Stimulated activated CD4-positive, alpha-beta T cell treated with anti-CD3 and anti-CD28 coated beads, Interleukin-4, amount 100 ng/mL, for 1 hour (primary cell): ENCODE measurements at regions not wholly inside any gene's neighbourhood (a gene's known extent, or its start where the extent isn't known, plus 50 kb on each side); places are given as distances from the start of the nearest gene placed in this dataset.

ENCODE experiments used
- DNase-seq: peaks from one replicate; pipeline ENCODE4 v3.0.0-alpha.2; 2020

DNA sequence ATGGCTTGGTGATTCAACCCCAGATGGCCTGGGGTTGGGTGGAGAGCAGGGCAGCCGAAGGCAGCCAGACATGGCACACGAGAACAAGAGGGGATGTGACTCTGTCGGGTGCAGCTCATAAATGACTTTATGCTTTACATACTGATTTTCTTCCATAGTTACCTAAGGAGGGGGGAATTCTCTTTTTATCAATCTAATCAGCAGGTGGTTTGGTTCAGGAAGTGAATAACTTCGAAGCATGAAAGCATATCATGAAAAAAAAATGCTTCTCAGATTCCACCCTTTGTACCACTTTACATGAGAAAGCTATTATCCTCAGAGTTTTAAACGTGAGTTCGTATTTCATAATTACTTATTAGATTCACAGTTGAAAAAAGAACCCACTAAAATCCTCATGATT is 908.9 kb upstream of the LCORL start:
- DNase-seq = no peak

GRCh38 chr4:18923496-18924161 is 902.1 kb upstream of the LCORL start:
- no peak for DNase-seq

- DNase-seq = no peak
Observed at GRCh38 chr4:18917689-18918088, 896.1 kb upstream of the LCORL start.

- DNase-seq = no peak
Observed at GRCh38 chr4:18914182-18914581, 892.6 kb upstream of the LCORL start.

DNA sequence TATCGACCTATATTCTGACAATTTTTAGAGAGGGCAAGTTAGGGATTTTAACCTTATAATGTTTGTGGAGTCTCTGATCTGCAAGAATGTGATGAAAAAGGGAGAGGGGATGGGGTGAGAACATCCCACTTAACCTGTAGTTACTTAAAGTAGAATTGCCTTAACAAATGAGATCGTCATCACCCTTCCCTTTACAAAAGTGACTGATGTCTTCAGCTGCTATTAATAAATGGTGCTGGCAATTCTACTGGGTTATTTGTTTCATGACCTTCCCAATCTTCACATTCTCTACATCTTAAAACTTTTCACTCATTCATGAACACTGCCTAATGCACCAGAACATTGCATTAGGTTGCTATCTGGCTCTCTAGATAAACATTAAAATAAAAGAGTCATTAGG is 873.4 kb upstream of the LCORL start:
- DNase-seq = no peak

GRCh38 chr4:18882468-18882867 is 860.9 kb upstream of the LCORL start:
- no peak for DNase-seq

GRCh38 chr4:18881556-18881955 is 860.0 kb upstream of the LCORL start:
- DNase-seq = no peak

DNA sequence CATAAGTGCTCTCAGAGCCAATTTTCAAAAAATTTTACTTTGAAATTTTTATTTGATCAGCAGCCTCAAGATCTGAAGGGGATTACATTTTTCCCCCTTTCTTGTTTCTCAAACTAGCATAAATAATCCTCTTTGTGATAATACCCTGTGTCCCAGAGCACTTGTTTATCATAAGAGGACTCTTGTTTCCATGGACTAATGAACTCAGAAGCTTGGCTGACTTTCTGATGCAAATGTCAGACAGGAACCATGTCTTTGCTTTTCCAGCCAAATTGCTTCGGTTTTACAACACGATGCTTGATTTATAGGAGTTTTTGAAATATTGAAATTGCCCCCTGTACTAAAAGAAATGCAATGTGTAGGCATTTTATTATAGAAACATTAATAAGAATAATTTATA is 859.3 kb upstream of the LCORL start:
- DNase-seq = no peak

DNA sequence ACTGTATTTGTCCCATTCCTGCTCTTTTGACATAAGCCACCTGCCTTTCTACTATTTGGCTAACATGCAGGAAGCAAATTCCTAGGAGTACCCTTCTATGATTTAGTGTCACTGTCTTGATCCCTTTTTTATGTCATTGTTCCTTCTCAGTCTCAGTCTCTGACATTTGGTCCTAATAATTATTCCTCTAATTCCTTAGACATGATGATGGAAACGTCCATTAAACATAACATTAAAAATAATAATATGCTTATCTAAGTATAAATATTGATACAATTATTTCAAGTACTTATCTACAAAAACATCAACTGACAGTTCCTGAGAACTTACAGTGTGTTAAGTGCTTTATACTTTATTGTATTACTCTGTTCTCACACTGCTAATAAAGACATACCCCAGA is 857.0 kb upstream of the LCORL start:
- DNase-seq = no peak

DNA sequence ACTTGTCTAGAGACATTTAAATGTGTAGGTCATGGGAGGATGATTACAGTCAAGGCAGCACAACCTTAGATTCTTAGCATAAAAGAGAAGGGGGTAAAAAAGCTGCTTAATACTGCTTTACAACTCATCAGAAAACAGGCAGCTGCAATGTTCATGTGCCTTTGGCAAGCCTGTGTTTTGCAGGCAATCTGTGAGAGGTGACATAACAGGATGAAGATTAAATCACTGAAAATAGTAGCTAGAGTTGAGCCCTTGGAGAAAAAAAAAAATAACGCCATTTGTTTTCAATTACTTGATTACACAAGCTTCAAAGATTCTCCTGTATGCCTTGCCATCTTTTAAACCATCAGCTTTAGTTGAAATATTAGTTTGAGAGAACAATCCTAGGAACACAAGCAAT is 847.6 kb upstream of the LCORL start:
- DNase-seq = no peak

GRCh38 chr4:18860836-18861530 is 839.4 kb upstream of the LCORL start:
- no peak for DNase-seq

DNA sequence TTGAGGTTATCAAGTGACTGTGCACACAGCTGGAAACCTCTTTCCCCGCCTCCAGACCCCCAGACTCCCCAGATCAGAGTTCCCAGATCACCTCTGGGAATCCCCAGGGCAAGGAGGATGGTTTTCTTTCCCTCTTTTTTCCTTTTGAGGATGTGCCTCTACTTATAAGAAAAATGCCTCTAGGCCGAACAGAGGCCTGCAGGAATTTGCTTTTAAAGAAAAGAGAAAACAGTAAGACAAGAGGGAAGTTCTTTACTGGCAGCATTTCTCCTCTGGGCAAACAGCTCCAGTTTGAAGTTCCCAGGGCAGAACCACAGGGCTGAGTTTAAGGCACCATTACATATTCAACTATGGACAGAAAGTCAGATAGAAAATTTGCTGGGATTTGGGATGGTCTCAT is 837.9 kb upstream of the LCORL start:
- no peak for DNase-seq

DNA sequence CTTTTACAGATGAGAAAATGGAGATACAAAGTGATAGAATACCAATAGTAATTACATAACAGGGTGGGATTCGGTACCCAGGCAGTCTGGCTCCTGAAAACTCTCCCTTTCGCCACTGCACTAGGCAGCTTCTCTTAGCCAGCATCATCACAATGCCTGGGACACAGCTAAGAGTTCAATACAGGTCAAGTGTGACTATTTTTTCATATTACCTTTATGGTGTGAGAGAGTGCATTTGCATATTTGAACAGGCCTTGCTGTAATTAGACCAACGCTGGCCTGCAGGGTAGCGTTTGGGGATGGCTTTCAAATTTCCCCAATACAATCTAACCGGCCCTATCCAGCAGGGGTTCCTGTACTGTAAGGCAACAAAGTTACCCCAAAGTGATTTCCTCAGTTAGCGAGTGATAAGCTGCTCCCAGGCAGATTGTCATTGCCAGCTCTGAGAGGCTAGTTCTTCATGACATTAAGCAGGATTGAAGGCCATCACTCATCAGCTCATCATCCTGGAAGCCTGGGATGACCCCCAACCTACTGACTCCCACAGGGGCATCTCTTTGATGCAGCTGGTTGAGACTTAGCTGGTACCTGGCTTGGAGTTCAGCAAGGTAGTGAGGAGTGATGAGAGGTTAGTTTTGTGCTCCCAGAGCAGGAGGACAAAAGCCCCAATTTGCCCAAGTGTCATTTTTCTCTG is 836.8 kb upstream of the LCORL start:
- DNase-seq = no peak

- DNase-seq = no peak
Observed at GRCh38 chr4:18850867-18851266, 829.3 kb upstream of the LCORL start.

GRCh38 chr4:18847249-18847890 is 825.8 kb upstream of the LCORL start:
- DNase-seq = no peak

- no peak for DNase-seq
Observed at GRCh38 chr4:18846313-18846712, 824.8 kb upstream of the LCORL start.

DNA sequence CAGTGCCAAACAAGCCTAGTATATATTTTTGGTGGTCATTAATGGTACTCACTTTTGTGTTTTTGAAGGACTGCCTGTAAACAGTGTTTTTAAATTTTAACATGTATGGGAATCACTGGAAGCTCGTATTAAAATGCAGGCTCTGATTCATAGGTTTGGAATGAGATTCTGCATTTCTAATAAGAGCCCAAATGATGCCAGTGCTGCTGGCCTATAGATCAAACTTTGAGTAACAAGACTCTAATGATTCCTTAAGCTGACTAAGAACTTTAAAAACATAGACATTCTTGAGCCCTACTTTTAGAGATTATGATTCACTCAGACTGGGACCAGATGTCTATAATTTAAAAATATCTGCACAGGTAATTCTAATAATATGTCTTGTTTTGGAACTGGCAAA is 823.2 kb upstream of the LCORL start:
- DNase-seq = no peak

DNA sequence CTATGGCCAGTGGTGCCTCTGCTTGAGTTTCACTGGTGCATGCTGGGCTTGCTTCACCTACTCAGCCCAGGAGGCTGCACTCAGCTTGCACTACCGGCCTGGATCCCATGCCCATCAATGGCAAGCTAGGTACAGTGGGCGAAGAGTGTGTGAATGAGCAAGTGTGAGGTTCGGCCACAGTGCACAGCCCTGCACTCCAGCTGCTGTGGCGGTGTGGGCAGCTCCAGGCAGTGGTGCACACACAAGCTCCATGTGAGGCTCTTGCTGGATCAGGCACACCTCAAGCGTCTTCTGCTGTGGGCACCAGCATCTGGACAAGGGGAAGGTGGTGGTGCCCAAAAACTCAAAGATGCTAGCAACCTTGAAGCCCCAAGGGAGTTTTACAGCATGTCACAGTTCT is 820.9 kb upstream of the LCORL start:
- no peak for DNase-seq

DNA sequence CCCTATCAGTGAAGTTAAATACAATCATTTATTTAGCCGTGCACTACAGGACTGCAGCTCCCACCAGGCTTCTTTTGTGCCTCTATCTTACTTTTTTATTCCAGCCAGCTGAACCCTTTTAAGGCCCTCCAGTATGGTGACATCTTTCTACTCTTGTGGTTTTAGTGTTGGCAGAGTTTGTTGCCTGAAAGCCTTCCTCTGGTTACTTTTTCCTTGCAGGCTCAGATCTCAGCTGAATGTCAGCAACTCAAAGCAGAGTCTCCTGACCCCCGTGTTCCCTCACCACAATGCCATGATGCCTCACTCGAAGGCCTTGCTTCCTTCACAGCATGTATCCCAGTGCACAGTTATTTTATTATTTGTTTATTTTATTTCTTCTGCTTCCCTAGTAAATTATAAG is 818.9 kb upstream of the LCORL start:
- DNase-seq = no peak

DNA sequence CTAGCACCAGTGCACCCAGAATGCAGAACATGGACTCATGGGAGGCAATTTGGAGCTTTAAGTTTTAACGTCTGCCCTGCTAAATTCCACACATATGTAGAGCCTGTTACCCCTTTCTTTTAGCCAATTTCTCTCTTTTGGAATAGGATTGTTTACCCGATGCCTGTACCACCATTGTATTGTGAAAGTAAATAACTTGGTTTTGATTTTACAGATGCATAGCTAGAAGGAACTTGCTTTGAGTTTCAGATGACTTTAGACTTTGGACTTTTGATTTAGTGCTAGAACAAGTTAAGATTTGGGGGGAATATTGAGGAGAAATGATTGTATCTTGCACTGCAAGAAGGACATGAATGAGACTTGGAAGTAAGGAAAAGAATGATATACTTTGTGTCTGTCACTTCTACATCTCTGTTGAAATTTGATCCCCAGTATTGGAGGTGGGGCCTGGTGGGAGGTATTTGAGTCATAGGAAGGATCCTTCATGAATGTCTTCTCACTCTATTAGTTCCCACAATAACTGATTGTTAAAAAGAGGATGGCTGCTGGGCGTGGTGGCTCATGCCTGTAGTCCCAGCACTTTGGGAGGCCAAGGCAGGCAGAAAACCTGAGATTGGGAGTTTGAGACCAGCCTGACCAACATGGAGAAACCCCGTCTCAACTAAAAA is 794.8 kb upstream of the LCORL start:
- no peak for DNase-seq

- no peak for DNase-seq
Observed at GRCh38 chr4:18815779-18816173, 794.2 kb upstream of the LCORL start.

- no peak for DNase-seq
Observed at GRCh38 chr4:18815081-18815778, 793.7 kb upstream of the LCORL start.

DNA sequence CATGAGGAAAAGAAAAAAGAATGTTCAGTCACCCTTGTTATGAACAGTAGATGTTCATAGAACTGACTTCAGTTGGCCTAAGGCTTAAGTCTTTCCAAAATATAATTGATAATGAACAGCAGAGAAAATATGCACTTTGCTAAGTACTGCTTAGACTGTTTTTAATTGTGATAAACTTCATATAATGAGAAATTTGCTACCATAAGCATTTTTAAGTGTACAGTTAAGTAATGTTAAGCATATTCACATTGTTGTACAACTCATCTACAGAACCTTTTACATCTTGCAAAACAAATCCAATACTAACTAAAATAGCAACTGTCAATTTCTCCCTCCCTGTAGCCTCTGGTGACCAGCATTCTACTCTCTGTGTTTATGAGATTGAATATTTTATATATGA is 792.2 kb upstream of the LCORL start:
- DNase-seq = no peak
